Smooth muscle cell (in vitro differentiated cells): ENCODE measurements at regions not wholly inside any gene's neighbourhood (a gene's known extent, or its start where the extent isn't known, plus 50 kb on each side); places are given as distances from the start of the nearest gene placed in this dataset.
A peak's percentile ranks its signal among the peaks of the same experiment; 100 is the strongest.

Experiments used
- DNase-seq: peaks from one replicate; lab custom pipeline; 2025; ENCODE audit not compliant: unreplicated experiment; lab: John Stamatoyannopoulos, UW
- H2AFZ ChIP-seq: fragments of 200-600 bp; sonication (generic); 2 replicates; pipeline ENCODE4 v1.6.0; 2016; ENCODE audit warnings: antibody characterized with exemption, low read depth, mild to moderate bottlenecking
- H3F3A ChIP-seq: fragments of 200-600 bp; sonication (generic); 2 replicates; pipeline ENCODE4 v1.6.0; 2017; ENCODE audit warnings: antibody characterized with exemption, low read depth
- H3K27ac ChIP-seq: fragments of 200-600 bp; sonication (generic); 2 replicates; pipeline ENCODE4 v1.5.1; 2016; ENCODE audit warnings: low read depth, mild to moderate bottlenecking
- H3K27me3 ChIP-seq: fragments of 200-600 bp; sonication (generic); 2 replicates; pipeline ENCODE4 v1.6.1; 2016; ENCODE audit warnings: low read depth, mild to moderate bottlenecking
- H3K36me3 ChIP-seq: fragments of 200-600 bp; sonication (generic); 2 replicates; pipeline ENCODE4 v1.5.1; 2016; ENCODE audit warnings: low read depth
- H3K4me1 ChIP-seq: fragments of 200-600 bp; sonication (generic); 2 replicates; pipeline ENCODE4 v1.5.1; 2016; ENCODE audit warnings: low read depth
- H3K4me2 ChIP-seq: fragments of 200-600 bp; sonication (generic); 2 replicates; pipeline ENCODE4 v1.6.0; 2016; ENCODE audit warnings: mild to moderate bottlenecking
- H3K4me3 ChIP-seq: fragments of 200-600 bp; sonication (generic); 2 replicates; pipeline ENCODE4 v1.5.1; 2016; ENCODE audit warnings: mild to moderate bottlenecking
- H3K79me2 ChIP-seq: fragments of 200-600 bp; sonication (generic); 2 replicates; pipeline ENCODE4 v1.6.0; 2016; ENCODE audit warnings: low read depth, mild to moderate bottlenecking
- H3K9ac ChIP-seq: fragments of 200-600 bp; sonication (generic); 2 replicates; pipeline ENCODE4 v1.6.0; 2016; ENCODE audit warnings: low read depth
- H3K9me3 ChIP-seq: fragments of 200-600 bp; sonication (generic); replicated peaks from 2 replicates; pipeline ENCODE4 v1.5.1; 2016; ENCODE audit warnings: low read depth
- H4K20me1 ChIP-seq: fragments of 200-600 bp; sonication (generic); 2 replicates; pipeline ENCODE4 v1.6.0; 2016; ENCODE audit warnings: low read depth
- CTCF ChIP-seq: fragments of 200-600 bp; sonication (generic); IDR thresholded peaks from 2 replicates; pipeline ENCODE4 v1.5.1; 2017; ENCODE audit warnings: borderline replicate concordance, mild to moderate bottlenecking, antibody characterized with exemption; ENCODE audit not compliant: insufficient read depth, poor library complexity, severe bottlenecking
- WGBS: methylation state at CpG from one replicate; pipeline ENCODE4 v1.1.7; 2016; ENCODE audit warnings: low lambda C conversion rate; 5-methylcytosine and 5-hydroxymethylcytosine counted together

- Histone ChIP-seq H3K4me2 (no peak overlapping the region), H3K79me2 (no peaks in the 10 kb centered on the region), H4K20me1 (no peaks in the 10 kb centered on the region), H3K27me3 (no peaks in the 10 kb centered on the region), H3K4me1 (no peaks in the 10 kb centered on the region), H3K4me3 (no peak overlapping the region), H3K27ac (no peak overlapping the region), H3K9ac (no peak overlapping the region), H3K9me3 (no peaks in the 10 kb centered on the region), H2AFZ (no peak overlapping the region), H3F3A (no peaks in the 10 kb centered on the region), H3K36me3 (no peaks in the 10 kb centered on the region)
- no peak for DNase-seq
- 76% methylated on average over 4 of the region's 4 CpGs for WGBS
- TF ChIP-seq CTCF, result no peak
These were observed 240.7 kb downstream of the FOXD2 start for GRCh38 chr1:47678464-47678980.

GRCh38 chr1:47679301-47679791 is 241.5 kb downstream of the FOXD2 start:
- no peaks in the 10 kb centered on the region for H3K4me1 ChIP-seq
- H3K4me2 ChIP-seq, result peak overlapping the region; percentile 60
- TF ChIP-seq CTCF, result no peak
- H3K9ac ChIP-seq, result no peak overlapping the region
- no peak for DNase-seq
- WGBS, result 26% methylated on average over 6 of the region's 6 CpGs
- H3K36me3 ChIP-seq, result no peaks in the 10 kb centered on the region
- H3K27me3 ChIP-seq, result no peaks in the 10 kb centered on the region
- no peak overlapping the region for H2AFZ ChIP-seq
- H3F3A ChIP-seq, result no peaks in the 10 kb centered on the region
- H3K4me3 ChIP-seq, result no peak overlapping the region
- H3K9me3 ChIP-seq, result no peaks in the 10 kb centered on the region
- H3K79me2 ChIP-seq, result no peaks in the 10 kb centered on the region
- no peaks in the 10 kb centered on the region for H4K20me1 ChIP-seq
- H3K27ac ChIP-seq, result peak overlapping the region; percentile 38

DNA sequence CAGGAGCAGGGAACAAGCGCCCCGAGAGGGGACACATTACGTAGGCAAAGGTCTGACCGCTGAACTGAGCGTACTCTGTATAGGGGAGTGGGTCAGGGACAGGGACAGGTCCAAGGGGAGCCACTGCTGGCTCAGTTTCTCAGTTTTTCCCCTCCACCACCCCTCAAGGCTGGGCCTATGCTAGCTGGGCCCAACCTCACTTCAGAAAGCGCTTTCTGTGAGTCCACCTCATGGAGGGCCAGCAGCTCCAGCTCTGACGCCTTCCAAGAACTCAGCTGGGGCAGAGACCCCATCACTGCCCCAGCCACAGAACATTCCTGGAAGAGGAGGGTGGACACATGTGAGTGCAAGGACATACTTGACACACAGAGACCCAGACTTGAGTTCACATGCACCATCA is 242.0 kb downstream of the FOXD2 start:
- H4K20me1 ChIP-seq, result no peaks in the 10 kb centered on the region
- no peaks in the 10 kb centered on the region for H3K27me3 ChIP-seq
- no peak overlapping the region for H3K9ac ChIP-seq
- peak overlapping the region; percentile 38 for H3K27ac ChIP-seq
- H3K36me3 ChIP-seq, result no peaks in the 10 kb centered on the region
- DNase-seq, result no peak
- no peak overlapping the region for H2AFZ ChIP-seq
- H3K4me1 ChIP-seq, result peaks cover 2% of the 10 kb centered on the region
- 92% methylated on average over 7 of the region's 7 CpGs for WGBS
- H3K4me3 ChIP-seq, result no peak overlapping the region
- H3F3A ChIP-seq, result no peaks in the 10 kb centered on the region
- peak overlapping the region; percentile 60 for H3K4me2 ChIP-seq
- H3K9me3 ChIP-seq, result no peaks in the 10 kb centered on the region
- TF ChIP-seq CTCF, result no peak
- H3K79me2 ChIP-seq, result no peaks in the 10 kb centered on the region

GRCh38 chr1:47680815-47681475 is 243.1 kb downstream of the FOXD2 start:
- DNase-seq, result no peak
- Histone ChIP-seq H3K4me2 (no peak overlapping the region), H3K36me3 (no peaks in the 10 kb centered on the region), H3K9ac (no peak overlapping the region), H2AFZ (no peak overlapping the region), H3K79me2 (no peaks in the 10 kb centered on the region), H3K4me1 (peaks cover 11% of the 10 kb centered on the region), H3K9me3 (no peaks in the 10 kb centered on the region), H3K27me3 (no peaks in the 10 kb centered on the region), H3K4me3 (no peak overlapping the region), H3F3A (no peaks in the 10 kb centered on the region), H3K27ac (no peak overlapping the region), H4K20me1 (no peaks in the 10 kb centered on the region)
- no peak for TF ChIP-seq CTCF
- 90% methylated on average over 10 of the region's 10 CpGs for WGBS
